HCT116 (cell line): ENCODE measurements at regions not wholly inside any gene's neighbourhood (a gene's known extent, or its start where the extent isn't known, plus 50 kb on each side); places are given as distances from the start of the nearest gene placed in this dataset.

ENCODE experiments used
- ATAC-seq: fragments of 200-7000 bp; cut with Tn5 transposase; 2 replicates; pipeline ENCODE4 v1.9.1; 2020; ENCODE audit warnings: mild to moderate bottlenecking, moderate library complexity
- BruUV-seq: library from RNA; stranded (reverse); fragments of 400-500 nt; replicated peaks from 2 replicates; lab custom pipeline; 2021; lab: Mats Ljungman, UMichigan
- CTCF ChIA-PET: fragments of 300-600 bp; sonication (Branson Sonifier 250); formaldehyde crosslinking; loops from one replicate; lab custom pipeline; 2021; ENCODE audit warnings: antibody characterized with exemption; lab: Charles Lee
- POLR2A ChIA-PET: fragments of 300-600, 350-600 bp; sonication (Branson Sonifier 250); formaldehyde crosslinking; loops from one replicate; lab custom pipeline; 2021; ENCODE audit warnings: antibody characterized with exemption; lab: Charles Lee
- RAD21 ChIA-PET, 2 experiments: fragments of 300-600 bp; sonication (Branson Sonifier 250); formaldehyde crosslinking; loops; one replicate each; lab custom pipeline; 2023; ENCODE audit warnings: low total read pairs in 2 of 2; ENCODE audit not compliant: uncharacterized antibody in 2 of 2, unreplicated experiment in 2 of 2, low non-redundant PET in 1 of 2; lab: Charles Lee
- DNase-seq: peaks from one replicate; pipeline ENCODE4 v3.0.0-alpha.2; 2010; ENCODE audit warnings: low read depth, low spot score
- H2AFZ ChIP-seq: fragments of 200-600 bp; shearing (Covaris generic), sonication (generic); 2 replicates; pipeline ENCODE4 v1.6.1; 2017; ENCODE audit warnings: low read depth, mixed run types, mixed read lengths, antibody characterized with exemption, low read length; ENCODE audit not compliant: poor library complexity, severe bottlenecking
- H3K27ac ChIP-seq: 2 replicates; pipeline ENCODE4 v1.5.1; 2012; ENCODE audit warnings: low read depth, low read length
- H3K27me3 ChIP-seq: fragments of 200-600 bp; sonication (generic); 2 replicates; pipeline ENCODE4 v1.6.1; 2016; ENCODE audit warnings: mixed run types, low read length, mixed read lengths; ENCODE audit not compliant: insufficient read depth
- H3K36me3 ChIP-seq, 2 experiments: fragments of 200-500 bp in 1 of 2; fragments of 200-600 bp in 1 of 2; sonication (Bioruptor generic) in 1 of 2; sonication (generic) in 1 of 2; 2 replicates each; pipeline versions ENCODE4 v1.5.1 to v1.6.1; 2014 to 2016; ENCODE audit warnings: low read length in 2 of 2, inconsistent platforms in 1 of 2, mixed read lengths in 1 of 2, mixed run types in 1 of 2; ENCODE audit not compliant: insufficient read depth in 2 of 2, control insufficient read depth in 1 of 2
- H3K4me1 ChIP-seq, 2 experiments: fragments of 200-600 bp in 1 of 2; sonication (generic) in 1 of 2; 2 replicates each; pipeline versions ENCODE4 v1.5.1 to v1.6.1; 2012 to 2017; ENCODE audit warnings: low read length in 2 of 2, inconsistent platforms in 1 of 2, mild to moderate bottlenecking in 1 of 2, mixed read lengths in 1 of 2, mixed run types in 1 of 2, moderate library complexity in 1 of 2; ENCODE audit not compliant: insufficient read depth in 2 of 2, control insufficient read depth in 1 of 2
- H3K4me2 ChIP-seq: fragments of 200-600 bp; sonication (generic); 2 replicates; pipeline ENCODE4 v1.6.1; 2017; ENCODE audit warnings: mixed run types, low read length, mixed read lengths
- H3K4me3 ChIP-seq, 2 experiments: fragments of 200-600 bp in 1 of 2; sonication (generic) in 1 of 2; replicated peaks in 1 of 2; 2 replicates each; pipeline ENCODE4 v1.5.1; 2011 to 2016; ENCODE audit warnings: low read length in 2 of 2, control low read depth in 1 of 2, low read depth in 1 of 2, mild to moderate bottlenecking in 1 of 2, mixed read lengths in 1 of 2, mixed run types in 1 of 2
- H3K79me2 ChIP-seq: fragments of 200-600 bp; sonication (generic); 2 replicates; pipeline ENCODE4 v1.6.1; 2017; ENCODE audit warnings: mild to moderate bottlenecking, mixed run types, low read length, moderate library complexity, mixed read lengths; ENCODE audit not compliant: insufficient read depth
- H3K9ac ChIP-seq: fragments of 200-600 bp; sonication (generic); 2 replicates; pipeline ENCODE4 v1.6.1; 2016; ENCODE audit warnings: low read length, mixed read lengths
- H3K9me2 ChIP-seq: fragments of 200-600 bp; sonication (generic), shearing (Covaris generic); 2 replicates; pipeline ENCODE4 v1.6.1; 2017; ENCODE audit warnings: mixed run types, mild to moderate bottlenecking, moderate library complexity; ENCODE audit not compliant: insufficient read depth
- H3K9me3 ChIP-seq, 2 experiments: fragments of 200-500 bp in 1 of 2; fragments of 200-600 bp in 1 of 2; sonication (Bioruptor generic) in 1 of 2; sonication (generic) in 1 of 2; 2 replicates each; pipeline ENCODE4 v1.6.1; 2014 to 2017; ENCODE audit warnings: low read length in 2 of 2, mixed read lengths in 2 of 2, inconsistent platforms in 1 of 2, low read depth in 1 of 2, mild to moderate bottlenecking in 1 of 2, mixed run types in 1 of 2, moderate library complexity in 1 of 2; ENCODE audit not compliant: control insufficient read depth in 1 of 2, insufficient read depth in 1 of 2
- H4K20me1 ChIP-seq: fragments of 200-600 bp; sonication (generic), shearing (Covaris generic); 2 replicates; pipeline ENCODE4 v1.6.1; 2017; ENCODE audit warnings: mixed run types, mild to moderate bottlenecking, moderate library complexity; ENCODE audit not compliant: insufficient read depth
- ATF3 ChIP-seq: IDR thresholded peaks from 2 replicates; pipeline ENCODE4 v1.6.1; 2012
- CEBPB ChIP-seq: IDR thresholded peaks from 2 replicates; pipeline ENCODE4 v1.6.1; 2012; ENCODE audit warnings: low read depth
- CTCF ChIP-seq, 3 experiments: fragments of 200-600 bp in 1 of 3; sonication (generic) in 1 of 3; IDR thresholded peaks in 2 of 3; conservative IDR thresholded peaks in 1 of 3; 2 replicates each; pipeline ENCODE4 v1.5.1; 2012 to 2017; ENCODE audit warnings: low read depth in 2 of 3, low read length in 2 of 3, antibody characterized with exemption in 1 of 3, borderline replicate concordance in 1 of 3, control low read depth in 1 of 3, mild to moderate bottlenecking in 1 of 3, mixed read lengths in 1 of 3, mixed run types in 1 of 3, moderate library complexity in 1 of 3; ENCODE audit not compliant: insufficient read depth in 1 of 3
- EGR1 ChIP-seq: IDR thresholded peaks from 2 replicates; pipeline ENCODE4 v1.6.1; 2012; ENCODE audit warnings: low read depth
- EZH2phosphoT487 ChIP-seq: fragments of 200-600 bp; IDR thresholded peaks from 2 replicates; pipeline ENCODE4 v1.6.1; 2018; ENCODE audit warnings: antibody characterized with exemption, borderline replicate concordance
- FOSL1 ChIP-seq: IDR thresholded peaks from 2 replicates; pipeline ENCODE4 v1.6.1; 2012; ENCODE audit warnings: low read depth
- JUND ChIP-seq: IDR thresholded peaks from 2 replicates; pipeline ENCODE4 v1.6.1; 2012
- MAX ChIP-seq: IDR thresholded peaks from 2 replicates; pipeline ENCODE4 v1.6.1; 2012
- REST ChIP-seq: IDR thresholded peaks from 2 replicates; pipeline ENCODE4 v1.6.1; 2012; ENCODE audit warnings: low read depth
- TCF7L2 ChIP-seq: IDR thresholded peaks from 2 replicates; pipeline ENCODE4 v1.7.0; 2011; ENCODE audit warnings: borderline replicate concordance, inconsistent platforms; ENCODE audit not compliant: insufficient read depth, insufficient read length; ENCODE audit errors: extremely low read depth
- ZBTB33 ChIP-seq: IDR thresholded peaks from 2 replicates; pipeline ENCODE4 v1.6.1; 2011; ENCODE audit warnings: mild to moderate bottlenecking, low read length, moderate library complexity; ENCODE audit not compliant: insufficient replicate concordance; ENCODE audit errors: extremely low read depth
- ZFX ChIP-seq: fragments of 450-650 bp; IDR thresholded peaks from 2 replicates; pipeline ENCODE4 v1.6.1; 2017
- ZNF274 ChIP-seq: fragments of 200-500 bp; sonication (Bioruptor generic); IDR thresholded peaks from 2 replicates; pipeline ENCODE4 v1.6.1; 2014; ENCODE audit warnings: mild to moderate bottlenecking, low read depth, low read length, inconsistent platforms
- intact Hi-C: fragments of 100-400 bp; cut with micrococcal nuclease; formaldehyde crosslinking; loops from 2 replicates; pipeline ENCODE4 v1.10.0; 2022

GRCh38 chr10:4684434-4684833, 141.6 kb upstream of the AKR1E2 start:
- H3K79me2 ChIP-seq: no peaks in the 10 kb centered on the region
- intact Hi-C loops: no loop called here
- H3K9ac ChIP-seq: no peak overlapping the region
- H3K9me2 ChIP-seq: no peaks in the 10 kb centered on the region
- no peak overlapping the region for H3K4me3 ChIP-seq
- peak overlapping the region; percentile 3 for H2AFZ ChIP-seq
- ChIA-PET RAD21 (no interaction called here), POLR2A (no interaction called here), CTCF (no interaction called here)
- ATAC-seq: no peak
- TF ChIP-seq FOSL1 (no peak), MAX (0 out of 2 replicates have a peak, but pooled peaks have one; percentile 34)
- H3K27me3 ChIP-seq: no peaks in the 10 kb centered on the region
- no peaks in the 10 kb centered on the region for H3K9me3 ChIP-seq
- no TSS peak for BruUV-seq
- no peaks in the 10 kb centered on the region for H4K20me1 ChIP-seq
- DNase-seq: no peak
- H3K4me1 ChIP-seq: peaks cover 4 to 53% of the 10 kb centered on the region in 2 experiments
- H3K4me2 ChIP-seq: no peak overlapping the region
- H3K27ac ChIP-seq: no peak overlapping the region
- H3K36me3 ChIP-seq: no peaks in the 10 kb centered on the region

GRCh38 chr10:4683838-4684237, 142.2 kb upstream of the AKR1E2 start:
- Histone ChIP-seq H3K27me3 (no peaks in the 10 kb centered on the region), H3K4me2 (no peak overlapping the region), H3K79me2 (no peaks in the 10 kb centered on the region), H4K20me1 (no peaks in the 10 kb centered on the region), H3K4me3 (no peak overlapping the region), H3K9me2 (no peaks in the 10 kb centered on the region), H2AFZ (peak overlapping the region; percentile 33), H3K9me3 (no peaks in the 10 kb centered on the region), H3K4me1 (peaks cover 4 to 53% of the 10 kb centered on the region in 2 experiments), H3K9ac (no peak overlapping the region), H3K36me3 (no peaks in the 10 kb centered on the region), H3K27ac (no peak overlapping the region)
- ChIA-PET POLR2A (no interaction called here), CTCF (no interaction called here), RAD21 (no interaction called here)
- no peak for ATAC-seq
- no TSS peak for BruUV-seq
- DNase-seq: no peak
- intact Hi-C loops: no loop called here
- TF ChIP-seq JUND: no peak
- no peak for TF ChIP-seq TCF7L2
- TF ChIP-seq ZFX: no peak
- no peak for TF ChIP-seq CEBPB
- TF ChIP-seq ZBTB33: no peak
- TF ChIP-seq CTCF (IDR thresholded peaks at IDR 0.05 in 2 of 3, conservative IDR thresholded peaks at IDR 0.05 in 1 of 3; ENCODE audit: borderline replicate concordance in 1 of 3, insufficient read depth in 1 of 3, low read depth in 2 of 3, low read length in 2 of 3): no peak
- no peak for TF ChIP-seq ZNF274
- TF ChIP-seq EGR1: no peak
- no peak for TF ChIP-seq REST
- TF ChIP-seq EZH2phosphoT487: no peak
- TF ChIP-seq ATF3: no peak
